Endothelial cell (in vitro differentiated cells): ENCODE measurements at regions not wholly inside any gene's neighbourhood (a gene's known extent, or its start where the extent isn't known, plus 50 kb on each side); places are given as distances from the start of the nearest gene placed in this dataset.

Experiments
- DNase-seq: peaks from one replicate; pipeline ENCODE4 v3.0.0; 2021; ENCODE audit warnings: low spot score
- H3K27ac Mint-ChIP-seq: one replicate; pipeline ENCODE4 v1.8.0; 2021; ENCODE audit warnings: mixed read lengths, inconsistent platforms; ENCODE audit not compliant: unreplicated experiment
- H3K27me3 Mint-ChIP-seq: one replicate; pipeline ENCODE4 v1.8.0; 2021; ENCODE audit warnings: mild to moderate bottlenecking, moderate library complexity, mixed read lengths, inconsistent platforms; ENCODE audit not compliant: unreplicated experiment
- H3K36me3 Mint-ChIP-seq: one replicate; pipeline ENCODE4 v1.8.0; 2021; ENCODE audit warnings: mild to moderate bottlenecking, low read depth, mixed read lengths, inconsistent platforms; ENCODE audit not compliant: unreplicated experiment
- H3K4me1 Mint-ChIP-seq: one replicate; pipeline ENCODE4 v1.8.0; 2021; ENCODE audit warnings: mild to moderate bottlenecking, mixed read lengths, inconsistent platforms; ENCODE audit not compliant: unreplicated experiment
- H3K4me3 Mint-ChIP-seq: one replicate; pipeline ENCODE4 v1.8.0; 2021; ENCODE audit warnings: mild to moderate bottlenecking, mixed read lengths, inconsistent platforms; ENCODE audit not compliant: unreplicated experiment
- H3K9me3 Mint-ChIP-seq: one replicate; pipeline ENCODE4 v1.8.0; 2021; ENCODE audit warnings: mixed read lengths, inconsistent platforms; ENCODE audit not compliant: unreplicated experiment
- CTCF ChIP-seq: fragments of 200-600 bp; sonication (generic); IDR thresholded peaks from one replicate; pipeline ENCODE4 v1.5.0; 2021; ENCODE audit warnings: antibody characterized with exemption; ENCODE audit not compliant: unreplicated experiment

- H3K36me3 Mint-ChIP-seq, result no peaks in the 10 kb centered on the region
- H3K9me3 Mint-ChIP-seq, result no peaks in the 10 kb centered on the region
- H3K27me3 Mint-ChIP-seq, result no peaks in the 10 kb centered on the region
- H3K4me1 Mint-ChIP-seq, result no peaks in the 10 kb centered on the region
- no peak for DNase-seq
- no peak overlapping the region for H3K4me3 Mint-ChIP-seq
- H3K27ac Mint-ChIP-seq, result no peak overlapping the region
- no peak for TF ChIP-seq CTCF
Measured at GRCh38 chr12:88753066-88753465, 172.8 kb upstream of the KITLG start.

GRCh38 chr12:88752183-88752582 is 171.9 kb upstream of the KITLG start:
- H3K27me3 Mint-ChIP-seq, result no peaks in the 10 kb centered on the region
- no peak for DNase-seq
- TF ChIP-seq CTCF, result no peak
- H3K36me3 Mint-ChIP-seq, result no peaks in the 10 kb centered on the region
- H3K27ac Mint-ChIP-seq, result no peak overlapping the region
- no peak overlapping the region for H3K4me3 Mint-ChIP-seq
- H3K4me1 Mint-ChIP-seq, result no peaks in the 10 kb centered on the region
- H3K9me3 Mint-ChIP-seq, result no peaks in the 10 kb centered on the region

GRCh38 chr12:88750867-88751543 is 170.7 kb upstream of the KITLG start:
- H3K27me3 Mint-ChIP-seq, result no peaks in the 10 kb centered on the region
- H3K36me3 Mint-ChIP-seq, result no peaks in the 10 kb centered on the region
- no peaks in the 10 kb centered on the region for H3K4me1 Mint-ChIP-seq
- TF ChIP-seq CTCF, result no peak
- H3K9me3 Mint-ChIP-seq, result no peaks in the 10 kb centered on the region
- H3K27ac Mint-ChIP-seq, result no peak overlapping the region
- DNase-seq, result no peak
- H3K4me3 Mint-ChIP-seq, result no peak overlapping the region

GRCh38 chr12:88746386-88746785 is 166.1 kb upstream of the KITLG start:
- no peak for DNase-seq
- TF ChIP-seq CTCF, result no peak
- Mint-ChIP-seq H3K4me3 (no peak overlapping the region), H3K27ac (no peak overlapping the region), H3K27me3 (peaks cover 2% of the 10 kb centered on the region), H3K36me3 (no peaks in the 10 kb centered on the region), H3K9me3 (no peaks in the 10 kb centered on the region), H3K4me1 (no peaks in the 10 kb centered on the region)

GRCh38 chr12:88743946-88744685 is 163.8 kb upstream of the KITLG start:
- Mint-ChIP-seq H3K36me3 (no peaks in the 10 kb centered on the region), H3K27me3 (peaks cover 2% of the 10 kb centered on the region), H3K4me3 (no peak overlapping the region), H3K4me1 (no peaks in the 10 kb centered on the region), H3K9me3 (no peaks in the 10 kb centered on the region), H3K27ac (no peak overlapping the region)
- TF ChIP-seq CTCF, result no peak
- no peak for DNase-seq
